GM12892 (cell line): ENCODE measurements at regions not wholly inside any gene's neighbourhood (a gene's known extent, or its start where the extent isn't known, plus 50 kb on each side); places are given as distances from the start of the nearest gene placed in this dataset.

Experiments
- POLR2A ChIP-seq: IDR thresholded peaks from 2 replicates; pipeline ENCODE4 v1.6.1; 2011; ENCODE audit warnings: low read depth, low read length, control low read depth
- POLR2AphosphoS5 ChIP-seq: IDR thresholded peaks from 2 replicates; pipeline ENCODE4 v1.6.1; 2011; ENCODE audit warnings: low read depth, low read length, control low read depth

DNA sequence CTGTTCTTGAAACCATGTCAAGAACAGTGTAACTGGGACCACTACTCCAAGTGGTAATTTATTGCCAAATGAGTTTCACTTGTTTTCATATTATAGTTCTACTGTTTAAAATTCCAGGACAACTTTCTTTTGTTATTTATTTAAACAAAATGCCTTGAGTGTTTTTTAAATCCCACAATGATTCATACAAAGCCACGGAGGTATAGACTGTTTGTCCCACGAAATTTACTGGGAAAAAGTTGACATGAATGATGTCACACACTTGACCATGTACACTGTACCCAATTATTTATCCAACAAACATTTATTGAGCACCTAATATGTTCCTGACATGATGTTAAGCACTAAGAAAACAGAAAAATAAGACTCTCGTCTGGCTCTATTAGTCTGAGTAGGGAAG, 243.9 kb upstream of the SIX2 start:
- TF ChIP-seq POLR2AphosphoS5 (no peak), POLR2A (no peak)
